Liver (tissue), 3 donors: ENCODE measurements at regions not wholly inside any gene's neighbourhood (a gene's known extent, or its start where the extent isn't known, plus 50 kb on each side); places are given as distances from the start of the nearest gene placed in this dataset.

Experiments
- ATF3 ChIP-seq: IDR thresholded peaks from 2 replicates; pipeline ENCODE4 v1.6.1; 2016; ENCODE audit warnings: antibody characterized with exemption
- FOXA2 ChIP-seq: IDR thresholded peaks from 2 replicates; pipeline ENCODE4 v1.6.1; 2016; ENCODE audit warnings: antibody characterized with exemption
- GABPA ChIP-seq, 2 donors: IDR thresholded peaks in 1 of 2; conservative IDR thresholded peaks in 1 of 2; 2 replicates each; pipeline ENCODE4 v1.6.1; 2016; ENCODE audit warnings: antibody characterized with exemption in 2 of 2, mild to moderate bottlenecking in 1 of 2, moderate library complexity in 1 of 2
- JUND ChIP-seq, 2 donors: IDR thresholded peaks; 2 replicates each; pipeline ENCODE4 v1.6.1; 2016; ENCODE audit warnings: antibody characterized with exemption in 2 of 2
- RAD21 ChIP-seq, 2 donors: IDR thresholded peaks; 2 replicates each; pipeline ENCODE4 v1.6.1; 2016; ENCODE audit warnings: antibody characterized with exemption in 2 of 2, mild to moderate bottlenecking in 2 of 2
- REST ChIP-seq: IDR thresholded peaks from 2 replicates; pipeline ENCODE4 v1.6.1; 2016; ENCODE audit warnings: antibody characterized with exemption, mild to moderate bottlenecking
- TAF1 ChIP-seq: conservative IDR thresholded peaks from 2 replicates; pipeline ENCODE4 v1.6.1; 2016; ENCODE audit warnings: antibody characterized with exemption, mild to moderate bottlenecking
- YY1 ChIP-seq: IDR thresholded peaks from 2 replicates; pipeline ENCODE4 v1.6.1; 2016; ENCODE audit warnings: antibody characterized with exemption, mild to moderate bottlenecking
- TF ChIP-seq, protein P1 (sequence below): IDR thresholded peaks from 2 replicates; pipeline ENCODE4 v1.6.1; 2016; ENCODE audit warnings: antibody characterized with exemption
- TF ChIP-seq, protein P2 (sequence below): fragments of 150-350 bp; IDR thresholded peaks from 2 replicates; pipeline ENCODE4 v1.5.1; 2017; ENCODE audit warnings: improper control_type of control experiment, low read depth, low read length; ENCODE audit not compliant: missing input control
- donor health status: healthy.
- donor health status: healthy.

GRCh38 chr14:85359505-85359904 lies 170.4 kb upstream of the FLRT2 start:
- TF ChIP-seq, protein P1, sequence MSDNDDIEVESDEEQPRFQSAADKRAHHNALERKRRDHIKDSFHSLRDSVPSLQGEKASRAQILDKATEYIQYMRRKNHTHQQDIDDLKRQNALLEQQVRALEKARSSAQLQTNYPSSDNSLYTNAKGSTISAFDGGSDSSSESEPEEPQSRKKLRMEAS, result no peak
- no peak for TF ChIP-seq REST
- TF ChIP-seq TAF1, result no peak
- TF ChIP-seq, protein P2, sequence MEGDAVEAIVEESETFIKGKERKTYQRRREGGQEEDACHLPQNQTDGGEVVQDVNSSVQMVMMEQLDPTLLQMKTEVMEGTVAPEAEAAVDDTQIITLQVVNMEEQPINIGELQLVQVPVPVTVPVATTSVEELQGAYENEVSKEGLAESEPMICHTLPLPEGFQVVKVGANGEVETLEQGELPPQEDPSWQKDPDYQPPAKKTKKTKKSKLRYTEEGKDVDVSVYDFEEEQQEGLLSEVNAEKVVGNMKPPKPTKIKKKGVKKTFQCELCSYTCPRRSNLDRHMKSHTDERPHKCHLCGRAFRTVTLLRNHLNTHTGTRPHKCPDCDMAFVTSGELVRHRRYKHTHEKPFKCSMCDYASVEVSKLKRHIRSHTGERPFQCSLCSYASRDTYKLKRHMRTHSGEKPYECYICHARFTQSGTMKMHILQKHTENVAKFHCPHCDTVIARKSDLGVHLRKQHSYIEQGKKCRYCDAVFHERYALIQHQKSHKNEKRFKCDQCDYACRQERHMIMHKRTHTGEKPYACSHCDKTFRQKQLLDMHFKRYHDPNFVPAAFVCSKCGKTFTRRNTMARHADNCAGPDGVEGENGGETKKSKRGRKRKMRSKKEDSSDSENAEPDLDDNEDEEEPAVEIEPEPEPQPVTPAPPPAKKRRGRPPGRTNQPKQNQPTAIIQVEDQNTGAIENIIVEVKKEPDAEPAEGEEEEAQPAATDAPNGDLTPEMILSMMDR, result no peak
- no peak for TF ChIP-seq YY1
- TF ChIP-seq ATF3, result no peak
- TF ChIP-seq JUND (IDR thresholded peaks at IDR 0.05), result no peak
- no peak for TF ChIP-seq GABPA (IDR thresholded peaks at IDR 0.05 in 1 of 2, conservative IDR thresholded peaks at IDR 0.05 in 1 of 2)
- TF ChIP-seq FOXA2, result no peak
- no peak for TF ChIP-seq RAD21 (IDR thresholded peaks at IDR 0.05)
